GM21717 (cell line): ENCODE measurements at regions not wholly inside any gene's neighbourhood (a gene's known extent, or its start where the extent isn't known, plus 50 kb on each side); places are given as distances from the start of the nearest gene placed in this dataset.

Source experiments
- ATAC-seq: cut with Tn5 transposase; IDR thresholded peaks from one replicate; pipeline ENCODE4 v1.9.1; 2021; ENCODE audit warnings: mild to moderate bottlenecking, moderate library complexity; ENCODE audit not compliant: unreplicated experiment

DNA sequence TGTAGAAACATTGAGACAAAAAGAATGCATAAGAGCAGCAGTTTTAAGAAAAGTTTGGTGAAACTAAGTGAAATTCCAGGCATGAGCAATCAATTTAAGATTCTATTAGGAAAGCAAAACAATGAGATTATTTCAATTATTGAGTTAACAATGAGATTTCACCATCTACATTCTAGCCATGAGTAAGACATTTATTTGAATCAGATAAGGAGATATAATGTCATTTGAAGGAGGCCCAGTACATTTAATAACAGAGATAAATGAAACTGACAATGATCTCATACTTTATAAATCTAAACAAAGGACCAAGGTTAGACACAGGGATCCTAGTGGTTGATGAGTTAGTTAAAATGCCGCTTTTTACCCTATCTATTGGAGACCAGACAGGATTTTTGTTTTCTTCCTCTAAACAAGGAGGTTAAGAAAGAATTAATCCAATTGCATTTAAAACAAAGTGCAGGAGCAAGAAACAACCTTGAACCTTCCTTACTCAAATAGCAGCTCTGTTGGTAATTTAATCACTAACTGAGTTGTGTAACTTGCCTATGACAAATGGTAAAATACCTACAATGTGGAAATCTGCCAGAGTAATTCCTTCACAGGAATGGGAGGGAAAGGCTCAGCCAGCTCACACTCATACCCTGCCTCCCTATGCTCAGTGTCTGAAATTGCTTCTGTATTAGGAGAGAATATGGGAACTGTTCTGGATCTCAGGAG, 103.5 kb upstream of the NR3C1 start:
- ATAC-seq, result no peak

DNA sequence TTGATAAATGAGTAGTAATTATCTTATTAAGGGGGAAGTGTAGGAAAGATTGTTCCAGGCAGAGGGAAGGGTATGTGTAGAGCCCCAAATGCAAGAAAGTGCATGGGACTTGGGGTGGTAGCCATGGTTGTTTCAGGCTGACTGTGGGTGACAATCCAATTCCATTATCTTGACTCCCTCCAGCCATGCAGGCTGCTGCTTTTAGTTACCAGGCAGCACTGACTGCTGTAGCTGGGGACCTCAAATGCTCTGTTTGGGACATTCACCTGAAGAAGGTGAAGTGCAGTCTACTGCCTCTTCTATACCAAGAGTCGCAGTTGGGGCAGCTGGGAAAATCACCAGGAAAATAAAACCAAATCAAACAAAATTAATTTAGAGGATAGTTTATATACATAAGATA, 102.4 kb upstream of the NR3C1 start:
- no peak for ATAC-seq

GRCh38 chr5:143505354-143505753, 101.9 kb upstream of the NR3C1 start:
- ATAC-seq, result no peak

GRCh38 chr5:143501310-143502044, 98.0 kb upstream of the NR3C1 start:
- no peak for ATAC-seq

- ATAC-seq, result no peak
Observed at GRCh38 chr5:143499480-143500114, 96.1 kb upstream of the NR3C1 start.

GRCh38 chr5:143498821-143499220, 95.3 kb upstream of the NR3C1 start:
- no peak for ATAC-seq

- no peak for ATAC-seq
Observed at GRCh38 chr5:143497749-143498148, 94.3 kb upstream of the NR3C1 start.

- no peak for ATAC-seq
Observed at GRCh38 chr5:143496943-143497342, 93.5 kb upstream of the NR3C1 start.

DNA sequence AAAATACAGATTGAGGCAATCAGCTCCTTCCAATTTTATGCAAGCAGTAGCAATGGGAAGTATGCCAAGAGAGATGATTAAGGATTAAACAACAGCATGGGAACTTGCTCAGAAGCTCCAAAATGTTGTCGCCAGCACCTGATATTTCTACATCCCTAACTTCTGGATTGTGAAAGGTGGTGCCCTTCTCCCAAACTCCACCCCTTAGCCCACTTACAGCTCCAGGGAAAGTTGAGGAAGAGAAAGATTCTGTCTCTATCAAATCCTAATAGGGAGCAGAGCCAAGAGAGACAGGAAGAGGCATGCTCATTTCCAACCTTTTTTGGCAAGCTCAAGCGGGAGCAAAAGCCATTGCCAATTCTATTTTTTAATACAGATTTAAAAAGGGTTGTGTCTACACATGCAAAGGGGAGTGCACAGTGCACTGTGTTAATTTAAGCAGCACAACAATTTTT, 92.4 kb upstream of the NR3C1 start:
- no peak for ATAC-seq

DNA sequence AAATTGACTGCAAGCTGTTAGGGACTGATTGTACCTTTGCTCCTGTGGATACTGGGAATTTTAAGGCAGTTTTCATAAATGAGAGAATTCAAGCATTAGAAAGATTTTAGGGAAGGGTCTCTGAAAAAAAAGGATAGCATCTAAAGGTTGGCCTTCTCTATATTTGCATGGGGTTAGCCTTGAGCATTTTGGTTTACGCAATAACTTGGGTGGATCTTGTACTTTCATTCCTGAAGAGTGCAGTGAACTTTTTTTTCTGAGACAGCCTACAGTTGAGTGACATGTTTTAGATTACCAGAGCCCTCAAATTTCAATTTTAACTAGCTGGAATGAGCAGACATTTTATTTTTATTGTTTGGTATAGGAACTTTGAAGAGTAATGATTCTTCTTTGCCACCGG, 91.6 kb upstream of the NR3C1 start:
- no peak for ATAC-seq

DNA sequence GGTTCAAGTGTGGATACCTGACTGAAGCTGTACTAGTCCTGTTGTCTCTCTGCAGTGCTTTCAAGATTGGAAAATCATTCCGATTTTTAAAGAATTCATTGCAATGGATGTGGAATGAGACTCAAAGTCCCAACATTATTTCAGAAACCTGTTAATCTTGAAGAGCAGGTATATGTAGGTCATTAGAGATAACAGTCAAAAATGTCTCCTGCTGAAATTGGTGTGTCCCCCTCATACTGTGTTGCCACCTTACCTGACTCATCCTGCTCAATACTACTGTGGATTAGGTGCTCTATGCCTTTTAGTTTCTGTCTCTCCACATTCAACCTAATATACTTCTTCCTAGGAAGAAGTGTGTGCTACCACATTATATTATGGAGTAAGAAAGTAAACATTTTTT, 91.1 kb upstream of the NR3C1 start:
- no peak for ATAC-seq

DNA sequence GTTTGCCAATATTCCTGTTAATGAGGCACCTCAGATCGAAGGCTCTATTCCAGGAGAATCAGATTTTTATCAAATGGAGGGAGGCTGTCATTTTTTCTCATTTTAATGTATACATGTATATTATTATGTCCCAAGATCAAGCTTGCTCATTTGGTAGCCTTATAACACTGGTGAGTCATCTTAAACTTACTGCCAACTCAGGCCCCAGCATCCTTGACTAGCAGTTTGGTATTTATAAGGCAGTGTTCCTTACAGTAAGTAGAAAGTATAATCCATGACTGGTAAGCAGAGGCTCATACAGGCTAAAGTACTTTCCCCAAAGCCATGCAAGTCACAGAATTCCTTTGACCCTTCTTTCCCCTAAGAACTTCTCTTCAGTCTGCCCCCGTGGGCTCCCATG, 90.7 kb upstream of the NR3C1 start:
- no peak for ATAC-seq

DNA sequence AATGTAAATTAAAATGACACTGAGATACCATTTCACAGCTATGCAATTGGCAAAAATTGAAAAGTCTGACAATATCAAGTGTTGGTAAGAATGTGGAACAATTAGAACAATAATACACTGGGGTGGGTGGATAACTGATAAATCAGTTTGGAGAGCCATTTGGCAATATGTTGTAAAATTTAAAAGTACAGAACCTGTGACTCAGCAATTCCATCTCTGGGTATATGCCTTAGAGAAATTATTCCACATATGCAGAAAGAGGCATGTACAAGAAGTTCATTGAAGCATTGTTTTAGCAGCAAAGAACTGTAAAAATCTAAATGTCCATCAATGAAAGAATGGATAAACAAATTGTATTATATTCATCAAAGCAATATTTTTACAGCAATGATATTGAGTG, 89.3 kb upstream of the NR3C1 start:
- no peak for ATAC-seq

- no peak for ATAC-seq
Observed at GRCh38 chr5:143491646-143492045, 88.2 kb upstream of the NR3C1 start.

DNA sequence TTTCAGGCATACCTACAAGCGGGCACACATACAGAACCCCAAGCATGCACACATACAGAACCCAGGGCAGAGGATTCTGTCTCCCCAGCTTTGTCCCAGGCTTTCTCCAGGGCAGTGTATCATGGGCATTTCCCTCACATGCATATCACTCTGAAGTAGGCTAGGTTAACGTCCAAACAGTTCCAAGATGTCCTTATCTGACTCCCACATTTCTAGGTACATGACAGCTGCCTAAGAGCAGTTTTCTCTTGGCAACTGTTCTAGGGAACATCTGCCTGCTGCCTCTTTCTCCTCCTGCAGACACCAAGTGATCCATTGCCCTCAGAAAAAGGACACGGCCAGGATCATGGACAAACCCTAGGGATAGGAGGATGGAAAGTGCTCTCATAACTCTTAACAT, 84.9 kb upstream of the NR3C1 start:
- no peak for ATAC-seq

GRCh38 chr5:143484601-143485000, 81.1 kb upstream of the NR3C1 start:
- ATAC-seq, result no peak

DNA sequence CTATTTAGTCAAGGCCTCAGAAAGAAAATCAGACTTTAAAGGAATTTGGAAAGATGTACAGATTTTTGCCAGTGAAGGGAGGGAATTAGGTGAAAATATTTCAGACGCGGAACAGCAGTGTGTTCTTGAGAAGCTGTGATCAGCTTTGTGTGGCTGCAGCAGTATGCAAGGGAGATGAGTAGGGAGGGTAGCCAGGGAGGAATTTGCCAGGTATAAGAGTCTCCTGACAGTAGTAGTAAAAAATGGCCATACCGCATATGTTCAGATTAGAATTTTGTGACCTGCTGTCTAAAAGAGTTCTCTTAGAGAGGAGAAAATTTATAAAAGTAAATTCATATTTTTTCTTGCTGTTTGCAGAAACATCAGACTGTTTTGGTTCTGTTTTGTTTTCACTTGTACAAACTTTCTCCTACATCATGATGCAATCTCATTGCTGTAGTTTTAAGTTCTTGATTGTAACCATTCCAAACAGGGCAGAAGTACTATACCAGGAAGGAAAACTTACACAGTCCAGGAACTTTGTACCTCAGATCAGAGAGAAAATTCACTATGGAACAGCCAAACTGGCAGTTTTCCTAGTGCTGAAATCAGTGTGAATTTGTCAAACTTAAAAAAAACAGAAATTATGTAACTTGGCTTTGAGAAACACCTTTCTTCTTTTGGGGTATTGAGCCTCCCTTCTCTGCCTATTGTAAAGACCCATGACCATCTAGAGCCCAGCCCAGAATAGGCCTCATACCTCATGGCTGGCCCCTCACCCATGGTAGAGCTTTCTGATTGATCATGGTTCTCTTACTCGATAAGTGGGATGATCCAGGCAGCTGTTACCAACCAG, 78.4 kb upstream of the NR3C1 start:
- no peak for ATAC-seq

DNA sequence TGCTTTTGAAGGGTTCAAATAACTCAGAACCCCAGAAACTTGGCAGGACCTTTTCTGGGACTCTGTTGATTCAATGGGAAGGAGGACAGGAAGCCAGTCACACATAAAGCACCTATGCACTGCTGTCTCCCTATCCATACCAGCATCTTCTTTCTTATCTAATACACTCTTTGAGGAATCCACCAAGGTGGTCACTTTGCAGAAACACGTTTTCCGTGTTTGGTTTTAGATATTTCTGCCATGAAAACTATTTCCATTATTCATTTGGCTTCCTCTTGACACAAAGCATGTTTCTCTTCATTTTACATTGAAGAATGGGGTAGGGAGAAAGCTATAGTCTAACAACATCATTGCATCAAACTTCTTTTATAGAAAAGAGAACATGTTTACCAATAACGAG, 76.5 kb upstream of the NR3C1 start:
- ATAC-seq, result no peak

DNA sequence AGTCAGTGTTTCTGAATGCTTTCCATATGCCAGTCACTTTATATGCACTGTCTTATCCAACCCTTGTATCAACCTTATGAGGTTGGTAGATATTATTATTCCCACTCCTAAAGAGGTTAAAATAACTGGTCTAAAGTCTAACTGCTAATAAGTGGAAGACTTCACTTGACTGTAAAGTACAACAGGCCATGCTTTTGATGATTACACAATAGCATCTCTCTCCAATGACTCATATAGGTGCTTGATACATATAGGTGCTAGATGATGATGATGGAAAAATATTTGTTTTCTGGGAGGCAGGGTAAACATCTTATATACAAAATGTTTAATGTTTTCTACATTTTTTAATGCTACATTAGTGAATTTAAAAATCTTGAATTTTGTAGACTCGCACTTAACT, 75.9 kb upstream of the NR3C1 start:
- ATAC-seq, result no peak

DNA sequence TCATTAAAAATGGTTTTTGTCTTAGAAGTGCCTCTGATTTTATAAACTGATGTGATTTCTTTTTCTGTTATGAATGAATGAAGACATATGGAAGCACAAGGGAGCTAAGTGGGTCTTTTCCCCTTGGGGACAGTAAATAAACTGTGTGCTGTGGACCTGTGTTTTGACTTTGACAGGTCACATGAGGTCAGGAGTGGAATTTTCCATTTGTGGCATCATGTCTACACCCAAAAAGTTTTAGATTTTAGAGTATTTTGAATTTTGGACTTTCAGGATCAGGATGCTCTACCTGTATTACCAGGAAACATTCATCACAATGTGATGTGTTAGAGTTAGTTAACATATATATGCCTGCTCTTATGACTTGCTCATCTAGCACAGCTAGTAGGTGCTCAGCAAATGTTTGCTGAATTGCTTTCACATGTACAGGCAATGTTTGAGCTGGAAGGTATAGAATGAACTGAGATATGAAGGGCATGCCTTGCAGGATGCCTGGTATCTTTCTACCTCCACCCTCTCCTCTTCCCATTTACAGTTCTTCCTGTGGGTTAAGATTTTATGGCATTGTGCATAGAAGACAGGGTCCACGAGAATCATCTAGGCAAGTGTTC, 73.2 kb upstream of the NR3C1 start:
- ATAC-seq, result no peak

DNA sequence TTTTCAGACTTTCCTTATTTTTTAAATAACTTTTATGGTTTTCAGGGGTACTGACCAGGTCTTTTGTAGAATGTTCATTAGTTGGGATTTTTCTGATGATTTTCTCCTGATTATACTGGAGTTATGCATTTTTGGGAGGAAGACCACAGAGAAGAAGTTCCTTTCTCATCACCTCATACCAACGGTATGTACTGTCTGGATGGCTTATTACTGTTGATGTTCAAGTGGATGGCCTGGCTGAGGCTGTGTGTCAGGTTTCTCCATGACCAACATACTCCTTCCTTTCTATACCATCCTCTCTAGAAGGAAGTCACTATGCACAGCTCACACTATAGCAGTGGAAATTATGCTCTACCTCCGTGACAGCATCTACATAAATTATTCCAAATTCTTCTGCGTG, 71.1 kb upstream of the NR3C1 start:
- ATAC-seq, result no peak
